ENCODE measurements at regions not wholly inside any gene's neighbourhood (a gene's known extent, or its start where the extent isn't known, plus 50 kb on each side); places are given as distances from the start of the nearest gene placed in this dataset.

GRCh38 chr7:88495881-88496725, 189.4 kb upstream of the STEAP4 start:
- TF ChIP-seq EP300 (IDR thresholded peaks at IDR 0.05; ENCODE audit: borderline replicate concordance) = no peak
- TF ChIP-seq REST (IDR thresholded peaks at IDR 0.05; ENCODE audit: low read depth) = no peak
- no peak for TF ChIP-seq MAX (IDR thresholded peaks at IDR 0.05)
- no peak for TF ChIP-seq CEBPB (IDR thresholded peaks at IDR 0.05)

- TF ChIP-seq YY1 (IDR thresholded peaks at IDR 0.05; ENCODE audit: low read depth) (no peak), TEAD4 (IDR thresholded peaks at IDR 0.05) (no peak), EP300 (IDR thresholded peaks at IDR 0.05; ENCODE audit: borderline replicate concordance) (no peak), NFIC (IDR thresholded peaks at IDR 0.05) (no peak), REST (IDR thresholded peaks at IDR 0.05; ENCODE audit: low read depth) (no peak), FOXM1 (IDR thresholded peaks at IDR 0.05; ENCODE audit: borderline replicate concordance, low read depth) (no peak), CEBPB (IDR thresholded peaks at IDR 0.05) (no peak), ZBTB7A (IDR thresholded peaks at IDR 0.05; ENCODE audit: low read depth) (no peak), CREB1 (IDR thresholded peaks at IDR 0.05; ENCODE audit: low read depth) (no peak), RAD21 (IDR thresholded peaks at IDR 0.05; ENCODE audit: low read depth) (no peak), TAF1 (IDR thresholded peaks at IDR 0.05; ENCODE audit: low read depth) (no peak), TCF12 (IDR thresholded peaks at IDR 0.05; ENCODE audit: low read depth) (no peak), EGR1 (IDR thresholded peaks at IDR 0.05) (no peak), MAX (IDR thresholded peaks at IDR 0.05) (no peak), USF1 (IDR thresholded peaks at IDR 0.05) (no peak)
Observed at GRCh38 chr7:88492153-88492552, 185.5 kb upstream of the STEAP4 start.

GRCh38 chr7:88490874-88491273, 184.2 kb upstream of the STEAP4 start:
- TF ChIP-seq TAF1 (IDR thresholded peaks at IDR 0.05; ENCODE audit: low read depth) = no peak
- TF ChIP-seq FOXM1 (IDR thresholded peaks at IDR 0.05; ENCODE audit: borderline replicate concordance, low read depth) = no peak
- TF ChIP-seq RAD21 (IDR thresholded peaks at IDR 0.05; ENCODE audit: low read depth) = no peak
- no peak for TF ChIP-seq USF1 (IDR thresholded peaks at IDR 0.05)
- no peak for TF ChIP-seq ZBTB7A (IDR thresholded peaks at IDR 0.05; ENCODE audit: low read depth)
- no peak for TF ChIP-seq YY1 (IDR thresholded peaks at IDR 0.05; ENCODE audit: low read depth)
- no peak for TF ChIP-seq EGR1 (IDR thresholded peaks at IDR 0.05)
- no peak for TF ChIP-seq EP300 (IDR thresholded peaks at IDR 0.05; ENCODE audit: borderline replicate concordance)
- no peak for TF ChIP-seq CREB1 (IDR thresholded peaks at IDR 0.05; ENCODE audit: low read depth)
- no peak for TF ChIP-seq REST (IDR thresholded peaks at IDR 0.05; ENCODE audit: low read depth)
- no peak for TF ChIP-seq MAX (IDR thresholded peaks at IDR 0.05)
- no peak for TF ChIP-seq CEBPB (IDR thresholded peaks at IDR 0.05)
- TF ChIP-seq NFIC (IDR thresholded peaks at IDR 0.05) = no peak
- TF ChIP-seq TEAD4 (IDR thresholded peaks at IDR 0.05) = no peak
- no peak for TF ChIP-seq TCF12 (IDR thresholded peaks at IDR 0.05; ENCODE audit: low read depth)

GRCh38 chr7:88490161-88490560, 183.5 kb upstream of the STEAP4 start:
- TF ChIP-seq EGR1 (IDR thresholded peaks at IDR 0.05) = no peak
- no peak for TF ChIP-seq CREB1 (IDR thresholded peaks at IDR 0.05; ENCODE audit: low read depth)
- no peak for TF ChIP-seq CEBPB (IDR thresholded peaks at IDR 0.05)
- no peak for TF ChIP-seq YY1 (IDR thresholded peaks at IDR 0.05; ENCODE audit: low read depth)
